HG02642 (cell line): ENCODE measurements at regions not wholly inside any gene's neighbourhood (a gene's known extent, or its start where the extent isn't known, plus 50 kb on each side); places are given as distances from the start of the nearest gene placed in this dataset.
"Not testable (repeated sequence)": the region's sequence is repeated elsewhere in the genome, so short reads cannot be mapped to it uniquely, and the experiment has no call there.

Experiments used
- ATAC-seq: cut with Tn5 transposase; IDR thresholded peaks from one replicate; pipeline ENCODE4 v1.9.1; 2021; ENCODE audit warnings: mild to moderate bottlenecking; ENCODE audit not compliant: unreplicated experiment, poor library complexity

DNA sequence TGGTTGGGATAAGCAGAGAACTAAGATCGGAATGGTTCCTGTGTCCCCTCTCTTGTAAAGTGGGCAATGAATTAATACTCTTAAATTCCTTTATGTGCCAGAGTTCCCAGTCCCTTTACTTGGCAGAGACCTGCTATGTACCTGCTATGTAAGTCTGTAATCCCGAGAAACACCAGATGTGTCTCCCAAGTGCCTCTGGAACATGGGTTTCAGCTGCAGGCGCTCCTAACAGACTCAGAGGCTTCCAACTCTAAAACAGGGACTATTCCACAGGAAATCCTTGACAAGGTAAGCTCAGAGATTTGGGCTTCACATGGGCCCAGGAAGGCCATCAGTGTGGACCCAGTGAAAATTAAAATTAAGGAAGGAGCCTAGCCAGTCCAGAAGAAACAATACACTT, 117.7 kb upstream of the PLCL2 start:
- no peak for ATAC-seq

DNA sequence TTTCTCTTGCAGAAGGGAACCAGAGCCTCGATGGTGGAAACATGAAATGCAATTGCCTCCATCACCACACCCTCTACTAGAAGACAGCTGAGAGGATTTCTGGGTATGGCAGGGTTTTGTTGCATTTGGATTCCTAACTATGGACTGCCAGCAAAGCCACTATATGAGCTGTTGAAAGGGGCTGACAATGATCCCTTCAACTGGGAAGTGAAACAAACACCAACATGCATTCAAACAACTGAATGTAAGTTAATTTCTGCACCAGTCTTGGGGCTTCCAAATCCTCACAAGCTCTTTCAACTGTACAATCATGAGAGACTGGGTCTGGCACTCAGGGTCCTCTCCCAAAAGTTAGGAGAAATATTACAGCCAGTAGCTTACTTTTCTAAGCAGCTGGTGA, 116.7 kb upstream of the PLCL2 start:
- no peak for ATAC-seq

GRCh38 chr3:16768956-16769355, 115.8 kb upstream of the PLCL2 start:
- ATAC-seq: no peak

- ATAC-seq: no peak
Observed at GRCh38 chr3:16769525-16769924, 115.2 kb upstream of the PLCL2 start.

DNA sequence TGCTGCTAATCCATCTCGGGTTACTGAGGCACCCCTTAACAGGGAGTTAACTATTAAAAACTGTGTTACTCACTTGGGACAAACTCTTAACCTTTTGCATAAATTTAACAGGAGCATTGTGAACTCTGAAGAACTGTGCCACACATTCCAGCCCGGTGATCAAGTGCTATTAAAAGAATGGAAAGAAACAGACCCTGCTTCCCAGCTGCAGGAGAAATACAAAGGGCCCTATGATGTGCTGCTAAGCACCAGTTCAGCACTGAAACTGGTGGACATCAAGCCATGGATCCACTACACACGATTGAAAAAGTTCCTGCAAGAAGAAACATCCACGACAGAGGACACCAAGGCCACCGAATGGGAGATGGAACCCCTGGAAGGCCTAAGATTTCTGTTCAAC, 114.7 kb upstream of the PLCL2 start:
- ATAC-seq: no peak

DNA sequence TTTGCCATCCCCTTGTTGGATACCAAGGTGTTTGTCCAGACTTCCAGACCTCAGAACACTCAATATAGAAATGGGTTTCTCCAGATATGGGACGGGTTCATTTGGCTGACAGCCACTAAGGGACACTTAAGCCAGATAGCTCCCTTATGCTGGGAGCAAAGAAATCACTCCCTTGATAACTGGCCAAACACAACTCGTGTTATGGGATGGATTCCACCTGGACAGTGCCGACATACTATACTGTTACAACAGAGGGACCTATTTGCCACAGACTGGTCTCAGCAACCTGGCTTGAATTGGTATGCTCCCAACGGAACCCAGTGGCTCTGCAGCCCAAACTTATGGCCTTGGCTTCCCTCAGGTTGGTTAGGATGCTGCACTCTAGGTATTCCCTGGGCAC, 114.0 kb upstream of the PLCL2 start:
- no peak for ATAC-seq

GRCh38 chr3:16773594-16773993, 111.2 kb upstream of the PLCL2 start:
- ATAC-seq: not testable (repeated sequence)

- ATAC-seq: not testable (repeated sequence)
Observed at GRCh38 chr3:16774536-16774935, 110.2 kb upstream of the PLCL2 start.

DNA sequence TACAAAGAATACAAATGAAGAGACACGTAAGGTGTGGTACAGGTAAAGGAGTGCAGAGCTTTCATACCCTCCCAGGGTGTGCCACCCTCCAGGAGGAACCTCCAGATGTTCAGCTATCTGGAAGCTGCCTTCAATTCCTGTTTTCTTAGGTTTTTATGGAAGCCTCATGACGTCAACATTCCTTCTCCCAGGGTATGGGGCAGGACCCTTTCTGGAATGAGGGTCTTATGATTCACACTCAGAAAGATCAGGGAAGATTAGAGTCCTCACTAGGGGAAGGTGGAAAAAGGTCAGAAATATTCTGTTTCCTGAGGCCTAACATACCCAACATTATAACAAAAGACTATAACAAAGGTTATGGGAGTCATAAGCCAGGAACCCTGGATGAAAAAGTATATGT, 99.8 kb upstream of the PLCL2 start:
- ATAC-seq: no peak

DNA sequence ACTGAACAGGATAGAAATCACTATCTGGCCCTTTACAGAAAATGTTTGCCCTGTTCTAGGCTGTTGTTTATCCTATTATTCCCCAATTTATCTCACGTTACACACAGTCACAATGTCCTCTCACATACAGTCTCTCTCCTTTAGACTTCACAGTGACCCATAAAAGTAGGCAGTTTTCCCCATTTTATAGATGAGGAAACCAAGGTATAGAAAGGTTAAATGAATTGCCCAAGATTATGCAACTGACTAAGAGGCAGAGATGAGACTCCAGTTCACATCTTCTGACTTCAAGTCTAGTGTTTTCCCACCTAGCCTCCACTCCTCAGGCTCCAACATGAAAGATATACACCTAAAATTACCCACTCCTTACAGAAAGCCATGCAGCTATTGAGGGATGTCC, 99.3 kb upstream of the PLCL2 start:
- ATAC-seq: no peak

GRCh38 chr3:16788440-16789056, 96.2 kb upstream of the PLCL2 start:
- no peak for ATAC-seq

- ATAC-seq: no peak
Observed at GRCh38 chr3:16789344-16790120, 95.2 kb upstream of the PLCL2 start.

GRCh38 chr3:16790432-16791400, 94.0 kb upstream of the PLCL2 start:
- ATAC-seq: no peak

- ATAC-seq: no peak
Observed at GRCh38 chr3:16793321-16793720, 91.4 kb upstream of the PLCL2 start.

DNA sequence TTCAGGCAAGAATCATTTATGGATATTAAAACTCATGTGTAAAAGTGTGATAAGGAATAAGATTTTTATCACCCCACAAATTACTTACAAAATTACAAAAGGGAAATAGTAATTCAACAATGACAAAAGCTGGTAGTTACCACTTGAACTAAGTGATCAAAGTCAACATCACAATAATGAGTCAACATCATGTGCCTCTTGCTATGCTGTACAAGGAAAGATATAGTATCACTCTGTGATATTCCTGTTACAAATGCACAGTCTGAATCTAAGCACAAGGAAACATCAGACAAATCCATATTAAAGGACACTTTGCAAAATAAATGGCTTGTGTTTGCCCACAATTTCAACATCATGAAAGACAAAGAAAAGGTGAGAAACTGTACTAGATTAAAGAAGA, 90.5 kb upstream of the PLCL2 start:
- ATAC-seq: no peak

DNA sequence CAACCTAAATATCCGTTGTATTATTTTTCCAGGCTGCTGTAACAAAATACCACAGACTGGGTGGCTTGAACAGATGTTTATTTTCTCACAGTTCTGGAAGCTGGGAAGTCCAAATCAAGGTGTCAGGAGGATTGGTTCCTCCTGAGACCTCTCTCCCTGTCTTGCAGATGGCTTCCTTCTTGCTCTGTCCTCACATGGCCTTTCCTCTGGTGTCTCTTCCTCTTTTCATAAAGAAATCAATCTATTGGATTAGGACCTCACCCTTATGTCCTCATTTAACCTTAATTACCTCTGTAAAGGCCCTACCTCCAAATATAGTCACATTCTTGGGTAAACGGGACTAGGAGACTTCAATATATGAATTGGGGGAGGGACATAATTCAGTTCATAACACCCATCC, 89.2 kb upstream of the PLCL2 start:
- no peak for ATAC-seq

DNA sequence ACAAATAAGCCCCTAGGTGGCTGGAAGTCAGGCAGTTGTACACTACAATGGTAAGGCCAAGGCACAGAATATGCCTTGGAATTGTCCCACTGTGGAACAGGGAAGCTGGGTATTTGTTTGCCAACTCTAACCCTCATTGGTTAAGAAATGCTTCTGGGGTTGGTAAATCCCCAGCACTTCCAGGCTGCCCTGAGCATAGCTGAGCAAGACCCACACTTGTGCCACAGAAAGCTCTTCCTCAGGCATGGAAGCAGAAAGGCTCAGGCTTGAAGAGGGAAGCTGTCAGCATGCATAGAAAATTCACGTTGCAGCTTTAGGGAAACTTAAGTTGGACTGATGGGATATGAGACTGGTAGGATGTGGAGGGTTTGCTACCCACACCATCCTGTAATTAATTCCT, 86.9 kb upstream of the PLCL2 start:
- ATAC-seq: no peak

DNA sequence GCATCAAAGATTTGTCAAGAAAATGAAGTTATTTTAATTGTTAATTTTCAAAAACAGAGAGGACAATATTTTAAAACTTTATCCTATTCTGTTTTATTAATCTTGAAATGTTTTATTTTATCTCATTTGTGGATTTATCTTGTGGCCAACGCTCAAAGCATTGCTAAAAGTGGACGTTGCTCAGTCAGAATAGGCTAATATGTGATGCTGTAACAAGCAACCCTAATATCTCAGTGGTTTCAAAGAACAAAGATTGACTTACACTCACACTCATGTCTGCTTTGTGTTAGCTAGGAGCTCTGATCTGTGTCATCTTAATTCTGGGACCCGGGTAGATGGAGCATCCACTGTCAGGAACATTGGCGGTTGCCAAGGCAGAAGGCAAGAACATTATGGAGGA, 86.0 kb upstream of the PLCL2 start:
- ATAC-seq: no peak

DNA sequence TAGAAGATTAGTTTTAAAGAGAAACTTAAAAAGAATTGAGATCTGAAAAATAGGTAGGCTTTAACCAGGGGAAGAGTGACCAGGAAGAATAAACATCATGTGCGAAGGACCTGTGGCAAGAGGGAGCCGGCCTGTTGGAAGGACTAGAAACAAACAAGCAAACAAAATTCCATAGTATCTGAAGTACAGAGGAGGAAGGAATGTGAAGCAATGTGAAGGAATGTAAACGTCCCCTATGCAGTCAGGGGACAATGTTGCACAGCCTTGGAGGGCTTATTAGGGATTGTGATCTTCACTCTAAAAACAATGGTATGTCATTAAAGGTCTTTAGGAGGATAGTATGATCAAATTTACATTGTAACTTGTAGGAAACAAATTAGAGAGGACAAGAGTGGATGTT, 84.4 kb upstream of the PLCL2 start:
- ATAC-seq: no peak

DNA sequence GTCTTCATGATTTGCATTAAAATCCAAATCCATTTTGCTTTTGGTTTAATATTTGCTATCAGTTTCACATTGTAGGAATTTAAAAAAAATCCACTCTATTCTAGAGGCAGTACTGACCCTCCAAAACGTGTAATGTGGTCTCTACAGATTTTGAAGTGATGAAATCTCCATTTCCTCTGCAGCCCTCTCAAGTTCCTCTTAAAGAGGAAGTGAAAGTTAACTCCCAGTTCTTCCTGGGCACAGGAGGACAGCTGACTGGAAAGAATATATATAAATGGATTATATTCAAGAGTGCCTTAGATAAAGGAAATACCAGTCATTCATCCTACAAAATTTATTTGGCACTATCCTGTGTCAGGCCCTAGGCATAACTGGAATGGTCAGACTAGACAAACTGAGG, 83.5 kb upstream of the PLCL2 start:
- no peak for ATAC-seq

DNA sequence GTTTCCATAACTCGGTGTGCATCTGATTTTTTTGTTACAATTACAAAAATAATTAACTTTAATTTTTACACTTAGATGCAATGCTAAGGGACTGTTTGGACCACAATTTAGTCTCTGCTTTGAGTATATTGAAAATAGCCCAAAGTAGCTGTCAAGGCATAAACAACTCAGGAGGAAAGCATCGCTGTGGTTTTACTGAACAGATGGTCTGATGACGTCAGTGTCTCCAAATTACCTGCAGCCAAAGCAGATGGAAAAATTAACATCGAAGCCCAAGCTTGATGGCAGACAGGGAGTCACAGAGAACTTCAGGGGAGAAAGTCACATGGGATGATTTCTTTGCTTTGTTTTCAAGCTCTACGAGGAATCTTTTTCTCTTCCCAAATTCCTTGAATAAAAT, 83.1 kb upstream of the PLCL2 start:
- no peak for ATAC-seq
